Endothelial cell of umbilical vein (primary cell): ENCODE measurements at regions not wholly inside any gene's neighbourhood (a gene's known extent, or its start where the extent isn't known, plus 50 kb on each side); places are given as distances from the start of the nearest gene placed in this dataset.

ENCODE experiments used
- BruUV-seq: library from RNA; stranded (reverse); fragments of 400-500 nt; replicated peaks from 2 replicates; lab custom pipeline; 2021; lab: Mats Ljungman, UMichigan
- CTCF ChIA-PET: fragments of 300-600, 350-600 bp; sonication (Branson Sonifier 250); formaldehyde crosslinking; loops from one replicate; lab custom pipeline; 2021; ENCODE audit warnings: antibody characterized with exemption, inconsistent platforms; lab: Charles Lee
- POLR2A ChIA-PET: fragments of 300-600, 350-600 bp; sonication (Branson Sonifier 250); formaldehyde crosslinking; loops from one replicate; lab custom pipeline; 2021; ENCODE audit warnings: antibody characterized with exemption, inconsistent platforms; lab: Charles Lee
- DNase-seq: peaks from one replicate; pipeline ENCODE4 v3.0.0-alpha.2; 2011; ENCODE audit warnings: low read depth, low spot score
- FAIRE-seq: peaks from 2 replicates; lab custom pipeline; 2011; peaks lifted over from hg19 to GRCh38; lab: Jason Lieb, UNC
- H2AFZ ChIP-seq: 2 replicates; pipeline ENCODE4 v1.6.0; 2012; ENCODE audit warnings: low read depth, low read length, control low read depth, inconsistent platforms
- H3K27ac ChIP-seq: 2 replicates; pipeline ENCODE4 v1.5.1; 2011; ENCODE audit warnings: low read depth, mild to moderate bottlenecking, control low read depth, low read length, moderate library complexity; ENCODE audit not compliant: insufficient read depth
- H3K27me3 ChIP-seq, 2 experiments: 2 replicates each; pipeline versions ENCODE4 v1.6.0 to v1.6.1; 2011; ENCODE audit warnings: low read length in 2 of 2, mixed read lengths in 1 of 2; ENCODE audit not compliant: control insufficient read depth in 2 of 2, insufficient read depth in 2 of 2
- H3K36me3 ChIP-seq, 2 experiments: 2 replicates in 1 of 2; 3 replicates in 1 of 2; pipeline ENCODE4 v1.5.1; 2011; ENCODE audit warnings: low read length in 2 of 2, mild to moderate bottlenecking in 1 of 2, moderate library complexity in 1 of 2; ENCODE audit not compliant: control insufficient read depth in 2 of 2, insufficient read depth in 2 of 2; ENCODE audit errors: extremely low read depth in 1 of 2
- H3K4me1 ChIP-seq: 3 replicates; pipeline ENCODE4 v1.5.1; 2011; ENCODE audit warnings: mild to moderate bottlenecking, low read length; ENCODE audit not compliant: control insufficient read depth, insufficient read depth; ENCODE audit errors: extremely low read depth
- H3K4me2 ChIP-seq: 2 replicates; pipeline ENCODE4 v1.6.1; 2011; ENCODE audit warnings: low read length, control low read depth, mixed read lengths; ENCODE audit not compliant: insufficient read depth
- H3K4me3 ChIP-seq, 3 experiments: fragments of 200-600 bp in 1 of 3; sonication (generic), shearing (Covaris generic) in 1 of 3; replicated peaks in 1 of 3; 2 replicates each; pipeline ENCODE4 v1.5.1; 2011 to 2016; ENCODE audit warnings: control low read depth in 3 of 3, low read length in 3 of 3, mild to moderate bottlenecking in 2 of 3, inconsistent platforms in 1 of 3, low read depth in 1 of 3, moderate library complexity in 1 of 3; ENCODE audit not compliant: insufficient read depth in 1 of 3
- H3K79me2 ChIP-seq: 2 replicates; pipeline ENCODE4 v1.6.0; 2012; ENCODE audit warnings: low read length, inconsistent platforms; ENCODE audit not compliant: control insufficient read depth, insufficient read depth
- H3K9ac ChIP-seq: replicated peaks from 2 replicates; pipeline ENCODE3; 2011; ENCODE audit warnings: low read length, control low read depth; ENCODE audit not compliant: insufficient read depth; ENCODE audit errors: extremely low read depth
- H3K9me1 ChIP-seq: replicated peaks from 3 replicates; pipeline ENCODE4 v1.6.0; 2011; ENCODE audit warnings: mild to moderate bottlenecking, low read length; ENCODE audit not compliant: control insufficient read depth, insufficient read depth; ENCODE audit errors: extremely low read depth
- H3K9me3 ChIP-seq: replicated peaks from 2 replicates; pipeline ENCODE4 v1.5.1; 2012; ENCODE audit warnings: low read length, inconsistent platforms; ENCODE audit not compliant: control insufficient read depth, insufficient read depth
- H4K20me1 ChIP-seq: replicated peaks from 2 replicates; pipeline ENCODE3; 2011; ENCODE audit warnings: mild to moderate bottlenecking, low read length; ENCODE audit not compliant: control insufficient read depth, insufficient read depth; ENCODE audit errors: extremely low read depth
- EZH2 ChIP-seq: IDR thresholded peaks from 2 replicates; pipeline ENCODE4 v1.6.1; 2012; ENCODE audit warnings: borderline replicate concordance, low read depth, mild to moderate bottlenecking, moderate library complexity, low read length, inconsistent platforms; ENCODE audit not compliant: severe bottlenecking
- FOS ChIP-seq: IDR thresholded peaks from 2 replicates; pipeline ENCODE4 v1.6.1; 2011; ENCODE audit warnings: mild to moderate bottlenecking, low read length, moderate library complexity, borderline replicate concordance; ENCODE audit not compliant: insufficient read depth
- GATA2 ChIP-seq: IDR thresholded peaks from 2 replicates; pipeline ENCODE4 v1.7.0; 2011; ENCODE audit warnings: low read depth, mild to moderate bottlenecking, moderate library complexity, mixed read lengths, low read length; ENCODE audit not compliant: insufficient read length, insufficient read depth
- JUN ChIP-seq: IDR thresholded peaks from 2 replicates; pipeline ENCODE4 v1.6.1; 2011; ENCODE audit warnings: borderline replicate concordance, low read depth; ENCODE audit not compliant: insufficient read length, insufficient read depth
- MYC ChIP-seq: IDR thresholded peaks from one replicate; pipeline ENCODE4 v1.6.1; 2011; ENCODE audit warnings: mild to moderate bottlenecking, low read depth, low read length
- POLR2A ChIP-seq: IDR thresholded peaks from 2 replicates; pipeline ENCODE4 v1.6.1; 2012; ENCODE audit warnings: low read depth, mild to moderate bottlenecking, control low read depth, low read length
- POLR2AphosphoS5 ChIP-seq: IDR thresholded peaks from 2 replicates; pipeline ENCODE4 v1.6.1; 2012; ENCODE audit warnings: low read depth, mild to moderate bottlenecking, control low read depth, low read length, moderate library complexity; ENCODE audit not compliant: insufficient read depth
- dilution Hi-C: fragments of 300-500 bp; cut with MboI; formaldehyde crosslinking; loops from one replicate; pipeline ENCODE4 v1.15.0; 2019; ENCODE audit warnings: low sequenced_read_pairs; ENCODE audit not compliant: extremely low pct_ligation_motif_present
- intact Hi-C: fragments of 100-400 bp; cut with micrococcal nuclease; formaldehyde crosslinking; loops from one replicate; pipeline ENCODE4 v1.10.0; 2022
- TF ChIP-seq, protein P1 (sequence below), 2 donors: IDR thresholded peaks; 1 replicate in 1 of 2; 2 replicates in 1 of 2; pipeline ENCODE4 v1.5.1; 2011; ENCODE audit warnings: low read length in 2 of 2, mild to moderate bottlenecking in 2 of 2, moderate library complexity in 2 of 2, control low read depth in 1 of 2, inconsistent platforms in 1 of 2, low read depth in 1 of 2; ENCODE audit not compliant: insufficient read depth in 1 of 2; ENCODE audit errors: extremely low read depth in 1 of 2
- TF ChIP-seq, protein P2 (sequence below): IDR thresholded peaks from 2 replicates; pipeline ENCODE4 v1.6.1; 2011; ENCODE audit not compliant: insufficient read depth, insufficient read length

DNA sequence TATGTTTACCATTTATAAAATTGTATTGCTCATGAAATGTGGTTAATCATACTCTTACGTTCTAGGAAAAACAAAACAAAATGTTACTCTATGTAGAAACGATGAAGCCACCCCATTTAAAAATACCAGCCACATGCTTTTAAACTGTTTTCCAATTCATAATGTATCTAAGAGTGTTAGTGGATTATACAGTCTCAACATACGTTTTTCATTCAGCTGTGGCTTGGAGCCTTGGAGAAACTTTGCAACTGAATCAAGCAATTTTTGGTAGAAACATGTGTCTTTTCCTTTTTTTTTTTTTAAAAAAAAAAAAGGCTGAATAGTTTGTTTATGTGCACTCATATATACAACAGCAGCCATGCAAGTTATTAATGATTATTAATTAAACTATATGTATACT is 378.0 kb upstream of the SEMA3D start:
- H3K4me2 ChIP-seq: no peak overlapping the region
- CTCF ChIA-PET: interaction anchor here (0.6 kb wide), 1 partner anchor 14 kb away, joined by 3 read pairs; no protein-coding TSS in a partner anchor
- no peak overlapping the region for H3K4me3 ChIP-seq
- DNase-seq (no peak), FAIRE-seq (no peak)
- no peaks in the 10 kb centered on the region for H3K79me2 ChIP-seq
- TF ChIP-seq FOS: no peak
- TF ChIP-seq, protein P1, sequence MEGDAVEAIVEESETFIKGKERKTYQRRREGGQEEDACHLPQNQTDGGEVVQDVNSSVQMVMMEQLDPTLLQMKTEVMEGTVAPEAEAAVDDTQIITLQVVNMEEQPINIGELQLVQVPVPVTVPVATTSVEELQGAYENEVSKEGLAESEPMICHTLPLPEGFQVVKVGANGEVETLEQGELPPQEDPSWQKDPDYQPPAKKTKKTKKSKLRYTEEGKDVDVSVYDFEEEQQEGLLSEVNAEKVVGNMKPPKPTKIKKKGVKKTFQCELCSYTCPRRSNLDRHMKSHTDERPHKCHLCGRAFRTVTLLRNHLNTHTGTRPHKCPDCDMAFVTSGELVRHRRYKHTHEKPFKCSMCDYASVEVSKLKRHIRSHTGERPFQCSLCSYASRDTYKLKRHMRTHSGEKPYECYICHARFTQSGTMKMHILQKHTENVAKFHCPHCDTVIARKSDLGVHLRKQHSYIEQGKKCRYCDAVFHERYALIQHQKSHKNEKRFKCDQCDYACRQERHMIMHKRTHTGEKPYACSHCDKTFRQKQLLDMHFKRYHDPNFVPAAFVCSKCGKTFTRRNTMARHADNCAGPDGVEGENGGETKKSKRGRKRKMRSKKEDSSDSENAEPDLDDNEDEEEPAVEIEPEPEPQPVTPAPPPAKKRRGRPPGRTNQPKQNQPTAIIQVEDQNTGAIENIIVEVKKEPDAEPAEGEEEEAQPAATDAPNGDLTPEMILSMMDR (IDR thresholded peaks at IDR 0.05; ENCODE audit: extremely low read depth in 1 of 2, insufficient read depth in 1 of 2, low read depth in 1 of 2, low read length in 2 of 2): no peak
- no peak for TF ChIP-seq JUN
- no peak for TF ChIP-seq POLR2AphosphoS5
- TF ChIP-seq GATA2: no peak
- no peak for TF ChIP-seq EZH2
- TF ChIP-seq, protein P2, sequence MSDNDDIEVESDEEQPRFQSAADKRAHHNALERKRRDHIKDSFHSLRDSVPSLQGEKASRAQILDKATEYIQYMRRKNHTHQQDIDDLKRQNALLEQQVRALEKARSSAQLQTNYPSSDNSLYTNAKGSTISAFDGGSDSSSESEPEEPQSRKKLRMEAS: no peak
- no peak for TF ChIP-seq MYC
- no peak for TF ChIP-seq POLR2A
- no peak overlapping the region for H3K27ac ChIP-seq
- POLR2A ChIA-PET: no interaction called here
- H3K9ac ChIP-seq: no peak overlapping the region
- BruUV-seq: no TSS peak
- H3K9me1 ChIP-seq: no peaks in the 10 kb centered on the region
- no peak overlapping the region for H2AFZ ChIP-seq
- no peaks in the 10 kb centered on the region for H3K36me3 ChIP-seq
- intact Hi-C loops: no loop called here
- H3K4me1 ChIP-seq: no peaks in the 10 kb centered on the region
- dilution Hi-C loops: no loop called here
- no peaks in the 10 kb centered on the region for H4K20me1 ChIP-seq
- H3K27me3 ChIP-seq: no peaks in the 10 kb centered on the region
- no peaks in the 10 kb centered on the region for H3K9me3 ChIP-seq
